SKM-1 (cell line): ENCODE measurements at regions not wholly inside any gene's neighbourhood (a gene's known extent, or its start where the extent isn't known, plus 50 kb on each side); places are given as distances from the start of the nearest gene placed in this dataset.

Experiments
- DNase-seq: peaks from one replicate; lab custom pipeline; 2025; ENCODE audit not compliant: unreplicated experiment; lab: John Stamatoyannopoulos, UW

GRCh38 chr16:17877821-17878360 lies 407.1 kb upstream of the XYLT1 start:
- DNase-seq, result no peak

GRCh38 chr16:17866996-17867395 lies 396.2 kb upstream of the XYLT1 start:
- DNase-seq, result no peak

GRCh38 chr16:17861981-17862479 lies 391.3 kb upstream of the XYLT1 start:
- DNase-seq, result no peak

GRCh38 chr16:17858061-17858460 lies 387.3 kb upstream of the XYLT1 start:
- no peak for DNase-seq

GRCh38 chr16:17853958-17854357 lies 383.2 kb upstream of the XYLT1 start:
- DNase-seq, result no peak

GRCh38 chr16:17852977-17853702 lies 382.4 kb upstream of the XYLT1 start:
- DNase-seq, result no peak

GRCh38 chr16:17850581-17851250 lies 380.0 kb upstream of the XYLT1 start:
- no peak for DNase-seq

- DNase-seq, result no peak
These were observed 376.6 kb upstream of the XYLT1 start for GRCh38 chr16:17847234-17847795.

- DNase-seq, result no peak
These were observed 375.3 kb upstream of the XYLT1 start for GRCh38 chr16:17846030-17846429.

- DNase-seq, result no peak
These were observed 374.3 kb upstream of the XYLT1 start for GRCh38 chr16:17845031-17845430.

GRCh38 chr16:17843905-17844304 lies 373.1 kb upstream of the XYLT1 start:
- no peak for DNase-seq

GRCh38 chr16:17839907-17840306 lies 369.1 kb upstream of the XYLT1 start:
- no peak for DNase-seq

GRCh38 chr16:17839272-17839671 lies 368.5 kb upstream of the XYLT1 start:
- no peak for DNase-seq

GRCh38 chr16:17836868-17837602 lies 366.3 kb upstream of the XYLT1 start:
- DNase-seq, result no peak

GRCh38 chr16:17835118-17835876 lies 364.5 kb upstream of the XYLT1 start:
- DNase-seq, result no peak

GRCh38 chr16:17832738-17833137 lies 362.0 kb upstream of the XYLT1 start:
- no peak for DNase-seq

GRCh38 chr16:17831330-17831729 lies 360.6 kb upstream of the XYLT1 start:
- no peak for DNase-seq

- no peak for DNase-seq
These were observed 359.9 kb upstream of the XYLT1 start for GRCh38 chr16:17830651-17831050.

GRCh38 chr16:17829811-17830210 lies 359.1 kb upstream of the XYLT1 start:
- no peak for DNase-seq

GRCh38 chr16:17828012-17828411 lies 357.3 kb upstream of the XYLT1 start:
- no peak for DNase-seq

GRCh38 chr16:17827313-17827712 lies 356.6 kb upstream of the XYLT1 start:
- DNase-seq, result no peak
